WTC11 (cell line): ENCODE measurements at regions not wholly inside any gene's neighbourhood (a gene's known extent, or its start where the extent isn't known, plus 50 kb on each side); places are given as distances from the start of the nearest gene placed in this dataset.

Experiments
- ATAC-seq: fragments of 200-7000 bp; cut with Tn5 transposase; 2 replicates; pipeline ENCODE4 v1.10.0; 2021; ENCODE audit warnings: mild to moderate bottlenecking, moderate library complexity
- CTCF ChIA-PET: fragments of 300-600 bp; sonication (Branson Sonifier 250); formaldehyde crosslinking; loops from one replicate; lab custom pipeline; 2021; ENCODE audit warnings: antibody characterized with exemption; lab: Charles Lee
- POLR2A ChIA-PET: fragments of 350-600 bp; sonication (Branson Sonifier 250); formaldehyde crosslinking; loops from one replicate; lab custom pipeline; 2021; ENCODE audit warnings: antibody characterized with exemption; lab: Charles Lee
- DNase-seq: peaks from one replicate; pipeline ENCODE4 v3.0.0; 2021; ENCODE audit warnings: low spot score
- H3K27ac Mint-ChIP-seq: 2 replicates; pipeline ENCODE4 v1.8.0; 2021; ENCODE audit warnings: mixed read lengths
- H3K27me3 Mint-ChIP-seq: 2 replicates; pipeline ENCODE4 v1.8.0; 2021; ENCODE audit warnings: low read depth, mild to moderate bottlenecking, moderate library complexity, mixed read lengths
- H3K36me3 Mint-ChIP-seq: 2 replicates; pipeline ENCODE4 v1.8.0; 2021; ENCODE audit warnings: mixed read lengths
- H3K4me1 Mint-ChIP-seq: 2 replicates; pipeline ENCODE4 v1.8.0; 2022; ENCODE audit warnings: mixed read lengths
- H3K4me3 Mint-ChIP-seq: 2 replicates; pipeline ENCODE4 v1.8.0; 2021; ENCODE audit warnings: mild to moderate bottlenecking, moderate library complexity, mixed read lengths
- H3K9me3 Mint-ChIP-seq: 2 replicates; pipeline ENCODE4 v1.8.0; 2021; ENCODE audit warnings: mixed read lengths
- ATF2 ChIP-seq: sonication (generic); formaldehyde crosslinking; IDR thresholded peaks from 2 replicates; pipeline ENCODE4 v1.8.1; 2022; ENCODE audit warnings: low read depth, missing genetic modification reagents, borderline replicate concordance
- E2F5 ChIP-seq: sonication (generic); formaldehyde crosslinking; IDR thresholded peaks from 2 replicates; pipeline ENCODE4 v1.8.1; 2022; ENCODE audit warnings: mild to moderate bottlenecking, moderate library complexity, missing genetic modification reagents
- EMX1 ChIP-seq: fragments of 250-450 bp; sonication (Bioruptor Pico); IDR thresholded peaks from 2 replicates; pipeline ENCODE4 v1.8.0; 2021; ENCODE audit warnings: mild to moderate bottlenecking
- ESRRA ChIP-seq: sonication (generic); formaldehyde crosslinking; IDR thresholded peaks from 2 replicates; pipeline ENCODE4 v1.8.1; 2022; ENCODE audit warnings: mild to moderate bottlenecking, missing genetic modification reagents, borderline replicate concordance
- FOXJ3 ChIP-seq: sonication (generic); formaldehyde crosslinking; IDR thresholded peaks from 2 replicates; pipeline ENCODE4 v1.9.0; 2021; ENCODE audit warnings: missing genetic modification reagents, mild to moderate bottlenecking, borderline replicate concordance
- FOXK1 ChIP-seq: sonication (generic); formaldehyde crosslinking; IDR thresholded peaks from 2 replicates; pipeline ENCODE4 v1.8.0; 2022; ENCODE audit warnings: mild to moderate bottlenecking, moderate library complexity, missing genetic modification reagents
- FOXP1 ChIP-seq: sonication (generic); formaldehyde crosslinking; IDR thresholded peaks from 2 replicates; pipeline ENCODE4 v1.8.0; 2022; ENCODE audit warnings: missing genetic modification reagents, mild to moderate bottlenecking, moderate library complexity, borderline replicate concordance
- GRHL2 ChIP-seq: fragments of 250-450 bp; sonication (Bioruptor Pico); IDR thresholded peaks from 2 replicates; pipeline ENCODE4 v1.8.0; 2022; ENCODE audit warnings: mild to moderate bottlenecking, moderate library complexity; ENCODE audit not compliant: insufficient replicate concordance, severe bottlenecking
- JAZF1 ChIP-seq: fragments of 250-450 bp; sonication (Bioruptor Pico); IDR thresholded peaks from 2 replicates; pipeline ENCODE4 v1.9.0; 2021; ENCODE audit warnings: moderate library complexity, mild to moderate bottlenecking, inconsistent platforms
- NR1H2 ChIP-seq: sonication (generic); formaldehyde crosslinking; IDR thresholded peaks from 2 replicates; pipeline ENCODE4 v1.9.0; 2021; ENCODE audit warnings: mild to moderate bottlenecking, moderate library complexity, missing genetic modification reagents
- RELA ChIP-seq: sonication (generic); formaldehyde crosslinking; IDR thresholded peaks from 2 replicates; pipeline ENCODE4 v1.8.1; 2022; ENCODE audit warnings: missing genetic modification reagents, mild to moderate bottlenecking, borderline replicate concordance
- SOX15 ChIP-seq: fragments of 250-450 bp; sonication (Bioruptor Pico); IDR thresholded peaks from 2 replicates; pipeline ENCODE4 v1.9.0; 2021; ENCODE audit warnings: mild to moderate bottlenecking
- STAT6 ChIP-seq: sonication (generic); formaldehyde crosslinking; conservative IDR thresholded peaks from 2 replicates; pipeline ENCODE4 v1.8.1; 2023; ENCODE audit warnings: mild to moderate bottlenecking, low read depth, missing genetic modification reagents, moderate library complexity
- ZBTB21 ChIP-seq: sonication (generic); formaldehyde crosslinking; IDR thresholded peaks from 2 replicates; pipeline ENCODE4 v1.8.1; 2023; ENCODE audit warnings: mild to moderate bottlenecking, missing genetic modification reagents, borderline replicate concordance
- ZNF232 ChIP-seq: sonication (generic); formaldehyde crosslinking; IDR thresholded peaks from 2 replicates; pipeline ENCODE4 v1.8.0; 2022; ENCODE audit warnings: mild to moderate bottlenecking, missing genetic modification reagents
- ZNF416 ChIP-seq: fragments of 250-450 bp; sonication (Bioruptor Pico); IDR thresholded peaks from 2 replicates; pipeline ENCODE4 v1.9.0; 2021; ENCODE audit warnings: mild to moderate bottlenecking, inconsistent platforms
- ZNF425 ChIP-seq: fragments of 250-450 bp; sonication (Bioruptor Pico); conservative IDR thresholded peaks from 2 replicates; pipeline ENCODE4 v1.9.0; 2021; ENCODE audit warnings: mild to moderate bottlenecking
- ZNF532 ChIP-seq: fragments of 250-450 bp; sonication (Bioruptor Pico); IDR thresholded peaks from 2 replicates; pipeline ENCODE4 v1.9.0; 2021; ENCODE audit warnings: mild to moderate bottlenecking, borderline replicate concordance
- ZNF671 ChIP-seq: fragments of 250-450 bp; sonication (Bioruptor Pico); IDR thresholded peaks from 2 replicates; pipeline ENCODE4 v1.8.0; 2021; ENCODE audit warnings: mild to moderate bottlenecking
- TF ChIP-seq, protein P1 (sequence below): sonication (generic); formaldehyde crosslinking; IDR thresholded peaks from 2 replicates; pipeline ENCODE4 v1.8.1; 2023; ENCODE audit warnings: mild to moderate bottlenecking, missing genetic modification reagents

- Mint-ChIP-seq H3K4me3 (no peak overlapping the region), H3K27me3 (peaks cover 3% of the 10 kb centered on the region), H3K4me1 (no peaks in the 10 kb centered on the region), H3K9me3 (peaks cover 63% of the 10 kb centered on the region), H3K27ac (no peak overlapping the region), H3K36me3 (peaks cover 72% of the 10 kb centered on the region)
- TF ChIP-seq GRHL2 = no peak
- TF ChIP-seq ZNF671 (CRISPR knock-in tag) = no peak
- TF ChIP-seq FOXJ3 (CRISPR knock-in tag) = no peak
- TF ChIP-seq ZNF532 = no peak
- TF ChIP-seq NR1H2 (CRISPR knock-in tag) = no peak
- no peak for TF ChIP-seq ATF2 (CRISPR knock-in tag)
- TF ChIP-seq RELA (CRISPR knock-in tag) = no peak
- TF ChIP-seq ZBTB21 (CRISPR knock-in tag) = no peak
- no peak for TF ChIP-seq FOXK1
- TF ChIP-seq SOX15 (CRISPR knock-in tag) = no peak
- no peak for TF ChIP-seq EMX1
- no peak for TF ChIP-seq ZNF232 (CRISPR knock-in tag)
- TF ChIP-seq, protein P1, sequence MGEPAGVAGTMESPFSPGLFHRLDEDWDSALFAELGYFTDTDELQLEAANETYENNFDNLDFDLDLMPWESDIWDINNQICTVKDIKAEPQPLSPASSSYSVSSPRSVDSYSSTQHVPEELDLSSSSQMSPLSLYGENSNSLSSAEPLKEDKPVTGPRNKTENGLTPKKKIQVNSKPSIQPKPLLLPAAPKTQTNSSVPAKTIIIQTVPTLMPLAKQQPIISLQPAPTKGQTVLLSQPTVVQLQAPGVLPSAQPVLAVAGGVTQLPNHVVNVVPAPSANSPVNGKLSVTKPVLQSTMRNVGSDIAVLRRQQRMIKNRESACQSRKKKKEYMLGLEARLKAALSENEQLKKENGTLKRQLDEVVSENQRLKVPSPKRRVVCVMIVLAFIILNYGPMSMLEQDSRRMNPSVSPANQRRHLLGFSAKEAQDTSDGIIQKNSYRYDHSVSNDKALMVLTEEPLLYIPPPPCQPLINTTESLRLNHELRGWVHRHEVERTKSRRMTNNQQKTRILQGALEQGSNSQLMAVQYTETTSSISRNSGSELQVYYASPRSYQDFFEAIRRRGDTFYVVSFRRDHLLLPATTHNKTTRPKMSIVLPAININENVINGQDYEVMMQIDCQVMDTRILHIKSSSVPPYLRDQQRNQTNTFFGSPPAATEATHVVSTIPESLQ = no peak
- no peak for TF ChIP-seq JAZF1
- no peak for TF ChIP-seq STAT6 (CRISPR knock-in tag)
- ChIA-PET POLR2A (no interaction called here), CTCF (no interaction called here)
- DNase-seq (no peak), ATAC-seq (no peak)
Observed at GRCh38 chr1:4220362-4220761, 320.3 kb upstream of the C1orf174 start.

DNA sequence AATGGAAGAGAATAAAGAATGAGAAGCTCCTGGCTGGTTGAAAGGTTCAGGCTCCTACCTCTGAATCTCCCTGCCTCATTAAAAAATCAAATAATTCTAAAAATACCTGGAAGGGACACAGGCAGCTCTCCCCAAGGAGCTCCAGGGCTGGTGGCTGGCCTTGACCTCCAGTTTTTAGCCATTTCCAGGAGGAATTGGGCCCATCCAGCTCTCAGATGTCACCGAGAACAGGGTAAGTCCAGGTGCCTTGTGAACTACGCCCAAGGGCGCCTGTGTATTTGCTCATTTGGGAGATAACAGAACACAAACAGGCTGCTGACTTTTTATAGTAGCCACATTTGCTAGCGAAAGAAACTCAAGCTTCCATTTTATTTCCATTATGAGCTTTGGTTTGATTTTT is 321.0 kb upstream of the C1orf174 start:
- ChIA-PET CTCF (no interaction called here), POLR2A (no interaction called here)
- Mint-ChIP-seq H3K27ac (no peak overlapping the region), H3K4me3 (no peak overlapping the region), H3K4me1 (no peaks in the 10 kb centered on the region), H3K9me3 (peaks cover 68% of the 10 kb centered on the region), H3K27me3 (peaks cover 3% of the 10 kb centered on the region; the same call in 1 of the 2 replicates), H3K36me3 (peaks cover 74% of the 10 kb centered on the region)
- no peak for DNase-seq
- ATAC-seq = no peak
- TF ChIP-seq ZNF416 (no peak), FOXP1 (CRISPR knock-in tag) (no peak), E2F5 (CRISPR knock-in tag) (no peak), ESRRA (CRISPR knock-in tag) (no peak), ZNF425 (no peak)
